OCI-LY3 (cell line): ENCODE measurements at regions not wholly inside any gene's neighbourhood (a gene's known extent, or its start where the extent isn't known, plus 50 kb on each side); places are given as distances from the start of the nearest gene placed in this dataset.

ENCODE experiments used
- EZH2phosphoT487 ChIP-seq: fragments of 200-600 bp; shearing (Covaris generic); IDR thresholded peaks from 2 replicates; pipeline ENCODE4 v1.6.1; 2018; ENCODE audit warnings: antibody characterized with exemption, mixed run types, low read depth
- TF ChIP-seq, protein P1 (sequence below): fragments of 200-600, 300-600 bp; sonication (generic); IDR thresholded peaks from 2 replicates; pipeline ENCODE4 v1.5.1; 2014; ENCODE audit warnings: antibody characterized with exemption, low read length, low read depth

- TF ChIP-seq, protein P1, sequence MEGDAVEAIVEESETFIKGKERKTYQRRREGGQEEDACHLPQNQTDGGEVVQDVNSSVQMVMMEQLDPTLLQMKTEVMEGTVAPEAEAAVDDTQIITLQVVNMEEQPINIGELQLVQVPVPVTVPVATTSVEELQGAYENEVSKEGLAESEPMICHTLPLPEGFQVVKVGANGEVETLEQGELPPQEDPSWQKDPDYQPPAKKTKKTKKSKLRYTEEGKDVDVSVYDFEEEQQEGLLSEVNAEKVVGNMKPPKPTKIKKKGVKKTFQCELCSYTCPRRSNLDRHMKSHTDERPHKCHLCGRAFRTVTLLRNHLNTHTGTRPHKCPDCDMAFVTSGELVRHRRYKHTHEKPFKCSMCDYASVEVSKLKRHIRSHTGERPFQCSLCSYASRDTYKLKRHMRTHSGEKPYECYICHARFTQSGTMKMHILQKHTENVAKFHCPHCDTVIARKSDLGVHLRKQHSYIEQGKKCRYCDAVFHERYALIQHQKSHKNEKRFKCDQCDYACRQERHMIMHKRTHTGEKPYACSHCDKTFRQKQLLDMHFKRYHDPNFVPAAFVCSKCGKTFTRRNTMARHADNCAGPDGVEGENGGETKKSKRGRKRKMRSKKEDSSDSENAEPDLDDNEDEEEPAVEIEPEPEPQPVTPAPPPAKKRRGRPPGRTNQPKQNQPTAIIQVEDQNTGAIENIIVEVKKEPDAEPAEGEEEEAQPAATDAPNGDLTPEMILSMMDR = no peak
- no peak for TF ChIP-seq EZH2phosphoT487
These were observed 73.6 kb upstream of the RTN4 start for GRCh38 chr2:55123851-55124269.
